ENCODE measurements at regions not wholly inside any gene's neighbourhood (a gene's known extent, or its start where the extent isn't known, plus 50 kb on each side); places are given as distances from the start of the nearest gene placed in this dataset.

GRCh38 chr11:95697614-95698408 lies 91.8 kb downstream of the FAM76B start:
- intact Hi-C loops (cut with DNase I): no loop called here
- peak in 1 of 42 donors; percentile 14 for DNase-seq

- no peak for DNase-seq
- intact Hi-C loops (cut with DNase I): no loop called here
Measured at GRCh38 chr11:95695181-95695580, 94.4 kb downstream of the FAM76B start.

- intact Hi-C loops (cut with DNase I): no loop called here
- DNase-seq: no peak
Measured at GRCh38 chr11:95693298-95693697, 96.3 kb downstream of the FAM76B start.

GRCh38 chr11:95692526-95693260 lies 96.9 kb downstream of the FAM76B start:
- DNase-seq: no peak
- intact Hi-C loops (cut with DNase I): no loop called here

GRCh38 chr11:95690100-95690499 lies 99.5 kb downstream of the FAM76B start:
- intact Hi-C loops (cut with DNase I): no loop called here

GRCh38 chr11:95688501-95689222 lies 100.9 kb downstream of the FAM76B start:
- DNase-seq: no peak
- intact Hi-C loops (cut with DNase I): no loop called here

More at GRCh38 chr11:95690100-95690499, 99.5 kb downstream of the FAM76B start:
- DNase-seq: no peak

- intact Hi-C loops (cut with DNase I): no loop called here
- DNase-seq: no peak
Measured at GRCh38 chr11:95688015-95688414, 101.6 kb downstream of the FAM76B start.

GRCh38 chr11:95686265-95686664 lies 103.3 kb downstream of the FAM76B start:
- DNase-seq: no peak
- intact Hi-C loops (cut with DNase I): no loop called here

GRCh38 chr11:95684701-95685100 lies 104.9 kb downstream of the FAM76B start:
- intact Hi-C loops (cut with DNase I): no loop called here
- DNase-seq: no peak

- intact Hi-C loops (cut with DNase I): no loop called here
- no peak for DNase-seq
Measured at GRCh38 chr11:95684170-95684569, 105.4 kb downstream of the FAM76B start.

- no peak for DNase-seq
- intact Hi-C loops (cut with DNase I): no loop called here
Measured at GRCh38 chr11:95682552-95682951, 107.0 kb downstream of the FAM76B start.

- no peak for DNase-seq
- intact Hi-C loops (cut with DNase I): no loop called here
Measured at GRCh38 chr11:95680169-95680929, 109.2 kb downstream of the FAM76B start.

- no peak for DNase-seq
- intact Hi-C loops (cut with DNase I): no loop called here
Measured at GRCh38 chr11:95678988-95679387, 110.6 kb downstream of the FAM76B start.

- no peak for DNase-seq
- intact Hi-C loops (cut with DNase I): no loop called here
Measured at GRCh38 chr11:95676308-95676707, 113.3 kb downstream of the FAM76B start.

- intact Hi-C loops (cut with DNase I): no loop called here
- DNase-seq: no peak
Measured at GRCh38 chr11:95675585-95675984, 114.0 kb downstream of the FAM76B start.

GRCh38 chr11:95674657-95675358 lies 114.8 kb downstream of the FAM76B start:
- intact Hi-C loops (cut with DNase I): no loop called here
- DNase-seq: no peak

GRCh38 chr11:95671768-95672167 lies 117.8 kb downstream of the FAM76B start:
- no peak for DNase-seq
- intact Hi-C loops (cut with DNase I): no loop called here

- intact Hi-C loops (cut with DNase I): no loop called here
- DNase-seq: no peak
Measured at GRCh38 chr11:95668131-95668530, 121.5 kb downstream of the FAM76B start.

- intact Hi-C loops (cut with DNase I): no loop called here
- no peak for DNase-seq
Measured at GRCh38 chr11:95661162-95661561, 128.4 kb downstream of the FAM76B start.

Measured in head of caudate nucleus (tissue), 42 donors.